ENCODE measurements at regions not wholly inside any gene's neighbourhood (a gene's known extent, or its start where the extent isn't known, plus 50 kb on each side); places are given as distances from the start of the nearest gene placed in this dataset.

DNA sequence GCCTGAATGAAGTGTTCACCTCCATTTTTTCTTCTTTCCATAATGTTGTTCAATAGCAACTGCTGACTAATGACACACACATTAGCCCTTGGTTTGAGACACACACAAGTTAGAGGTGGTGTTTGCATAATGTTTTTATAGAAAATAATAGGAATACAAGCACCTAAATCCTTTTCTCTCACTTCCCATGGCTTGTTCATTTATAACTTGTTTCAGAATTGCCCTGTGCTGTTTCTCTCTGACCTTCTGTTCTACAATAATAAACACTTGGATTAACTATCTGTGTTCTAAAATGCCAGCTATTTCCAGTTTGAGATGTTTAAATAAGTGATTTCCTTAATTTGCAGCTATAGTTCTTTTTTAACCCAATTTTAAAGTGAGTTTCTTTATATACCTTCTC lies 525.1 kb upstream of the ROBO2 start:
- no peak for TF ChIP-seq CTCF (IDR thresholded peaks at IDR 0.05)

- TF ChIP-seq CTCF (IDR thresholded peaks at IDR 0.05), result no peak
These were observed 516.6 kb upstream of the ROBO2 start for GRCh38 chr3:76523337-76523736.

- TF ChIP-seq CTCF (IDR thresholded peaks at IDR 0.05), result no peak
These were observed 514.2 kb upstream of the ROBO2 start for GRCh38 chr3:76525726-76526125.

GRCh38 chr3:76527773-76528172 lies 512.1 kb upstream of the ROBO2 start:
- TF ChIP-seq CTCF (IDR thresholded peaks at IDR 0.05), result no peak

DNA sequence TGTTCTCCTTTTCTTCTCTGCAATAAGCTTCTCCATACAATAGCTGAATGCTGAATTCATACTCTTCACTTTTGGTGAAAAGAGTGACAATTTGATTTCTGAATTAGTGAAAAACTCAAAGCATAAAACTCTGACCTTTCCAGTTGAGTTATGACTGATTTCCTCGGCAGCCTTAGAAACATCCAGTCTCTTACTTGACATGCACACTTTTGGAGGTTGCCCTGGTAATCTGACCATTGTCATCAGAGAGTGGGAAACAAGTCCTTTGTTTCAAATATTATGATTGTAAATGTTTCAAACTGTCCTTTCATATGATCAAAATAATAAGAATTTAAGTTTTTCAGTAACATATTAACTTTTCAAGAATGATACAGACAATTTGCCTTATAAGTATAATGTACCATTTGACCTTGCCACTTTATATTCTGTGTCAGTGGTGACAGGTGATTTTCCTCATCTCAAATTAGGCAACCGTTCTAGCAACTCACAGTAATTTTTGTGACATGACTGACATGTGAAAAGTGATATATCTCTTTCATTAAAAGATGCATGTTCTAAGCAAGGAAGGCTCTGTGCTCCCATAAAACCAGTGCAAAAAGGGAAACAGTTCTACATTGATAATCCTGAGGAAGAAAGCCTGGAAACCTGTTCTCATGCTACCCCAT lies 507.6 kb upstream of the ROBO2 start:
- no peak for TF ChIP-seq CTCF (IDR thresholded peaks at IDR 0.05)

DNA sequence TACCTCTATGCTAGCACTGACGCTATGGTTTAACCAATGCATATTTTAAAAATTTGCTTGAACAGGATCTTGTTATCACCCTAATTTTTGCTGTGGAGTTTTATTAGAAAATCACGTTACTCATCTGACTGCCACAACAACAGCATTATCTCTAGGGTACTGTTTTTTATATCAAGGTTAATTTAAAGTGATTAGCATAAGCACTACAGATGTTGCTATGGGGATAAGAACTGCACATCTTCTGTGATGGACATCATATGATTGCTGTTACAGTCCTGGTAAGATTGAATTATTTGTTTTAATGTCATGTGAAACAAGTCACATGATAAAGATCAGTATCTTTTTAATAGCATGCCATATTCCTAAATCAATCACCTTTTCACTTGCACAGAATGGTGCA lies 492.2 kb upstream of the ROBO2 start:
- TF ChIP-seq CTCF (IDR thresholded peaks at IDR 0.05), result no peak

DNA sequence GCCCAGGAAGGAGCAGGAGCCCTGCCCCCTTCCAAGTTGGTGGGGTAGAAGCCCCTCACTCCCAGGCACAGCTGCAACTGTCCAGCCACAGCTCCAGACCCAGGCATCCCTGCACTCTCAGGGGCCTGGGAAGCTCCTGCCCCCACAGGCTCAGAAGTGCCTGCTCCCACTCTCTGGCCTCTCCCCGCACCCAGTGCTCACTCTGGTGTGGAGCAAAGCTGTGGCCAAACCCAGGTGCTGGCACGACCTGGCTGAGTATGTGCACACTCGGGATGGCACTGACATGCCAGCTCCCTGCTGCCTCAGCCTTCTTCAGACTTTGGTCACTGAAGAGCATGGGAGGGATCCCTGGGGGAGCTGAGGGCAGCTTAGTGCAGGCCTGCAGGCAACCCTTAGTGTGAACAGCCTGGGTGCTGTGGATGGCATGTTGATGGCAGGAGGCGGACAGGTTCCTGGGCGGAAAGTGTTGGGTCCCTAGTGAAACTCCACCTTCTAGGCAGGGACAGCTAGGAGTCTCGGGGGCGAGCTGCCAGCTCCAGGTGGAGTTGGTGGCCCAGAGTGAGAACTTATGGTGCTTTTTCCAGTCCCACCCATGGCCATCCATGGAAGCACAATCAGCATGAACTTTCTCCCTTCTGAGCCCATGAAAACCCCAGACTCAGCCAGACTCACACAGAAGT lies 489.2 kb upstream of the ROBO2 start:
- no peak for TF ChIP-seq CTCF (IDR thresholded peaks at IDR 0.05)

All from LNCAP (cell line).